Lower leg skin (tissue), 3 donors: ENCODE measurements at regions not wholly inside any gene's neighbourhood (a gene's known extent, or its start where the extent isn't known, plus 50 kb on each side); places are given as distances from the start of the nearest gene placed in this dataset.

Source experiments
- POLR2A ChIP-seq, 2 donors: fragments of 450-650 bp; IDR thresholded peaks; one replicate each; pipeline ENCODE4 v1.6.1; 2016 to 2017; ENCODE audit warnings: antibody characterized with exemption in 2 of 2, mild to moderate bottlenecking in 1 of 2, moderate library complexity in 1 of 2
- TF ChIP-seq, protein P1 (sequence below), 3 donors: fragments of 450-650 bp; IDR thresholded peaks; one replicate each; pipeline ENCODE4 v1.5.1; 2016; ENCODE audit warnings: antibody characterized with exemption in 3 of 3, mild to moderate bottlenecking in 3 of 3, moderate library complexity in 2 of 3

DNA sequence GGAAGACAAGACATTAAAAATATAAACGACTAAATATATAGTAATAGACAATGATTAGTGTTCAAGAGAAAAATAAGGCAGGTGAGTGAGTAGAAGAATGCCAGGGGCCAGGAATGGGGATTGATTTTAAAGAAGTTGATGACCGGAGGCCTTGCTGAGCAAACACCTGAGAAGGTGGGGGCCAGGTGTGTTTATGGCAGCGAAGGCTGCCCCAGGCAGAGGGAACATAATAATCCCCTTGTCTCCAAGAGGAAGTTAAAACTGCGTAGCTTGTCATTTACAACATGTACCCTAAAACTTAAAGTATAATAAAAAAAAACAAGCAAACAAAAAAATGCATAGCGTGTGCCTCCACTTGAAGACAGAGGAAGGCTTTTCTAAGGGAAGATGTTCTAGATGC, 220.3 kb downstream of the URB2 start:
- TF ChIP-seq, protein P1, sequence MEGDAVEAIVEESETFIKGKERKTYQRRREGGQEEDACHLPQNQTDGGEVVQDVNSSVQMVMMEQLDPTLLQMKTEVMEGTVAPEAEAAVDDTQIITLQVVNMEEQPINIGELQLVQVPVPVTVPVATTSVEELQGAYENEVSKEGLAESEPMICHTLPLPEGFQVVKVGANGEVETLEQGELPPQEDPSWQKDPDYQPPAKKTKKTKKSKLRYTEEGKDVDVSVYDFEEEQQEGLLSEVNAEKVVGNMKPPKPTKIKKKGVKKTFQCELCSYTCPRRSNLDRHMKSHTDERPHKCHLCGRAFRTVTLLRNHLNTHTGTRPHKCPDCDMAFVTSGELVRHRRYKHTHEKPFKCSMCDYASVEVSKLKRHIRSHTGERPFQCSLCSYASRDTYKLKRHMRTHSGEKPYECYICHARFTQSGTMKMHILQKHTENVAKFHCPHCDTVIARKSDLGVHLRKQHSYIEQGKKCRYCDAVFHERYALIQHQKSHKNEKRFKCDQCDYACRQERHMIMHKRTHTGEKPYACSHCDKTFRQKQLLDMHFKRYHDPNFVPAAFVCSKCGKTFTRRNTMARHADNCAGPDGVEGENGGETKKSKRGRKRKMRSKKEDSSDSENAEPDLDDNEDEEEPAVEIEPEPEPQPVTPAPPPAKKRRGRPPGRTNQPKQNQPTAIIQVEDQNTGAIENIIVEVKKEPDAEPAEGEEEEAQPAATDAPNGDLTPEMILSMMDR (IDR thresholded peaks at IDR 0.05), result no peak
- no peak for TF ChIP-seq POLR2A (IDR thresholded peaks at IDR 0.05)
